Natural killer cell (primary cell): ENCODE measurements at regions not wholly inside any gene's neighbourhood (a gene's known extent, or its start where the extent isn't known, plus 50 kb on each side); places are given as distances from the start of the nearest gene placed in this dataset.

ENCODE experiments used
- ATAC-seq, 3 donors: fragments of 150-1000 bp in 2 of 3; fragments of 200-7000 bp in 1 of 3; cut with Tn5 transposase; 1 replicate in 1 of 3; 2 replicates in 2 of 3; pipeline ENCODE4 v1.10.0; 2021; ENCODE audit warnings: mild to moderate bottlenecking in 2 of 3, moderate library complexity in 2 of 3
- DNase-seq, 2 donors: peaks; one replicate each; pipeline versions ENCODE4 v3.0.0 to v3.0.0-alpha.2; 2013 to 2021; ENCODE audit warnings: mixed read lengths in 1 of 2
- H3K27ac ChIP-seq: one replicate; pipeline ENCODE4 v1.5.1; 2013; ENCODE audit warnings: mild to moderate bottlenecking, low read length
- H3K27me3 ChIP-seq: one replicate; pipeline ENCODE4 v1.6.1; 2013; ENCODE audit warnings: low read length; ENCODE audit not compliant: control insufficient read depth, insufficient read depth
- H3K36me3 ChIP-seq: one replicate; pipeline ENCODE4 v1.6.1; 2013; ENCODE audit warnings: low read length; ENCODE audit not compliant: control insufficient read depth, insufficient read depth
- H3K4me1 ChIP-seq: one replicate; pipeline ENCODE4 v1.6.1; 2013; ENCODE audit warnings: low read length; ENCODE audit not compliant: control insufficient read depth, insufficient read depth
- H3K4me3 ChIP-seq: one replicate; pipeline ENCODE4 v1.5.1; 2013; ENCODE audit warnings: low read length
- H3K9me3 ChIP-seq: one replicate; pipeline ENCODE4 v1.6.1; 2013; ENCODE audit warnings: low read length; ENCODE audit not compliant: control insufficient read depth, insufficient read depth
- H3K27ac Mint-ChIP-seq, 2 donors: one replicate each; pipeline ENCODE4 v1.8.0; 2022; ENCODE audit warnings: mild to moderate bottlenecking in 2 of 2, mixed read lengths in 2 of 2, moderate library complexity in 1 of 2
- H3K27me3 Mint-ChIP-seq, 2 donors: one replicate each; pipeline ENCODE4 v1.8.0; 2022; ENCODE audit warnings: low read depth in 2 of 2, mixed read lengths in 2 of 2
- H3K36me3 Mint-ChIP-seq: one replicate; pipeline ENCODE4 v1.8.0; 2022; ENCODE audit warnings: mixed read lengths
- H3K4me1 Mint-ChIP-seq, 2 donors: one replicate each; pipeline ENCODE4 v1.8.0; 2022; ENCODE audit warnings: mixed read lengths in 2 of 2
- H3K4me3 Mint-ChIP-seq: one replicate; pipeline ENCODE4 v1.8.0; 2022; ENCODE audit warnings: mild to moderate bottlenecking, moderate library complexity, mixed read lengths
- H3K9me3 Mint-ChIP-seq, 2 donors: one replicate each; pipeline ENCODE4 v1.8.0; 2022; ENCODE audit warnings: mixed read lengths in 2 of 2
- WGBS: methylation state at CpG from one replicate; pipeline ENCODE4 v1.1.7; 2013; ENCODE audit warnings: missing lambda C conversion rate; ENCODE audit not compliant: insufficient coverage; 5-methylcytosine and 5-hydroxymethylcytosine counted together
- intact Hi-C: fragments of 100-400 bp; cut with micrococcal nuclease; formaldehyde crosslinking; loops from one replicate; pipeline ENCODE4 v1.14.2; 2022
- TF ChIP-seq, protein P1 (sequence below): fragments of 200-600 bp; IDR thresholded peaks from one replicate; pipeline ENCODE4 v1.8.0; 2022; ENCODE audit warnings: antibody characterized with exemption

DNA sequence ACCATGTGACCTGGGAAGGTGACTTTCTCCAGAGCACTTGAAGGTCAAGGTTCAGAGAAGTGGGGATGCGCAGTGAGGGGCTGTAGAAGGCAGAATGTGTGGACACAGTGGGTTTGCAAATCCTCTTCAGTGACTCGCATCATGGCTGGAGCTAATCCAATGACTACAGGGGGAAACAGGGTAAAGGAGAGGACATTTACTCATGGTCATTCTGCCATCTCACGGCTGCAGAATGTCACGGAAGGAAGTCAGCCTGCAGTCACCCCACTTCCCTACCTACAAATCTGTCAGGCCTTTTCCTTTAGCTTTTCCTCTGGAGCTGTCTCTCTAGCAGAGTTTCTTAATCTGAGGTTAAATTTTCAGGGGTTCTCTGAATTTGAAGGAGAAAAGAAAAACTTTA, 337.6 kb downstream of the CDC5L start:
- no peaks in the 10 kb centered on the region for H3K9me3 Mint-ChIP-seq
- ATAC-seq (no peak), DNase-seq (no peak)
- intact Hi-C loops = no loop called here
- H3K4me3 Mint-ChIP-seq = no peak overlapping the region
- H3K27ac Mint-ChIP-seq = no peak overlapping the region
- 53% methylated on average over 4 of the region's 4 CpGs for WGBS
- Histone ChIP-seq H3K36me3 (no peaks in the 10 kb centered on the region), H3K27me3 (no peaks in the 10 kb centered on the region), H3K27ac (no peak overlapping the region), H3K4me3 (no peak overlapping the region), H3K9me3 (no peaks in the 10 kb centered on the region), H3K4me1 (no peaks in the 10 kb centered on the region)
- peaks cover 0 to 3% of the 10 kb centered on the region in 2 donors for H3K27me3 Mint-ChIP-seq
- H3K36me3 Mint-ChIP-seq = no peaks in the 10 kb centered on the region
- H3K4me1 Mint-ChIP-seq = no peaks in the 10 kb centered on the region
- TF ChIP-seq, protein P1, sequence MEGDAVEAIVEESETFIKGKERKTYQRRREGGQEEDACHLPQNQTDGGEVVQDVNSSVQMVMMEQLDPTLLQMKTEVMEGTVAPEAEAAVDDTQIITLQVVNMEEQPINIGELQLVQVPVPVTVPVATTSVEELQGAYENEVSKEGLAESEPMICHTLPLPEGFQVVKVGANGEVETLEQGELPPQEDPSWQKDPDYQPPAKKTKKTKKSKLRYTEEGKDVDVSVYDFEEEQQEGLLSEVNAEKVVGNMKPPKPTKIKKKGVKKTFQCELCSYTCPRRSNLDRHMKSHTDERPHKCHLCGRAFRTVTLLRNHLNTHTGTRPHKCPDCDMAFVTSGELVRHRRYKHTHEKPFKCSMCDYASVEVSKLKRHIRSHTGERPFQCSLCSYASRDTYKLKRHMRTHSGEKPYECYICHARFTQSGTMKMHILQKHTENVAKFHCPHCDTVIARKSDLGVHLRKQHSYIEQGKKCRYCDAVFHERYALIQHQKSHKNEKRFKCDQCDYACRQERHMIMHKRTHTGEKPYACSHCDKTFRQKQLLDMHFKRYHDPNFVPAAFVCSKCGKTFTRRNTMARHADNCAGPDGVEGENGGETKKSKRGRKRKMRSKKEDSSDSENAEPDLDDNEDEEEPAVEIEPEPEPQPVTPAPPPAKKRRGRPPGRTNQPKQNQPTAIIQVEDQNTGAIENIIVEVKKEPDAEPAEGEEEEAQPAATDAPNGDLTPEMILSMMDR = no peak

DNA sequence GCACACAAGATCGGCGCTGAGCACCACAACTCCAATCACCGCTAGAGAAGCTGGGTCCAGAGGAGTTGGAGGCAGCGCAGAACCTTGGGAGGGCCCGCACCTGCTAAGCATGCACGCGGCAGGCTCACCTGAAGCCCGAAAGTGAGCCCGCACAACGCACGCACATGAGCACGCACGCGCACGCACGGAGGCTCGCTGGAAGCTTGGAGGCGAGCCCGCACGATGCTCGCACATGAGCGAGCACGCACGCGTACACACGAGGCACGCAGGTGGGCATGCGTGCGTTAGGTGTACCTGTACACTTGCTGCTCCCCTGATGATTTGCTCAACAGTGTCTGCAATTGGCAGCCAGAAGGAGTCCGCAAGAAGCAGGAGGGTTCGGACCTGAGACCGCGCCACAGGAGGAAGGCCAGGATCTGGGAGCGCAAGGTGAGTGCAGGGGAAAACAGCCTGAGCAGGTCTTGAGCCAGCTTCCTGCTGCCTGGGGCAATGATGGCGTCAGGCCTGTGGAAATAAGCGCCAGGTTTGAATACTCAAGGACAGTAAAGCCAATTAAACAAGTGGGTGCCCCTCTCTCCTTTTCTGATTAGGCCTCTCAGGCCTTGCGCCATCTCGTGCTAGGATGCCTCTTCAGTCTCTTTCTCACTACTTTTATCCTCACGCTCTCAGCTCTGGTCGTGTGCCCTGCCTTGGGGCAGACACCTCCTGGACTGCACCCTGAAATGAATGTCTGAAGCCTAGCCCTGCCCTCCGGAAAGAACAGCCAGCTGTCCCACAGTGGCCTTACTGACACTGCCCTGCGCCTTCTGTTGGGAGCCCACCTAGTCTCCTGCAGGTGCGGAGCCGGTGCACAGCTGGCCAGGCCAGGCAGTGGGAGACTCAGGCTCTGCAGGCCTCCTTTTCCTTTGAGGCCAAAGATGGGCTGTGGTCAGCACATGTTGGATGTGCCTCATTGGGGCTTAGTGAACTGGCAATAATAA, 340.4 kb downstream of the CDC5L start:
- 97% methylated on average over 44 of the region's 44 CpGs for WGBS
- intact Hi-C loops = no loop called here
- Mint-ChIP-seq H3K36me3 (no peaks in the 10 kb centered on the region), H3K4me3 (no peak overlapping the region), H3K4me1 (no peaks in the 10 kb centered on the region), H3K27ac (no peak overlapping the region), H3K9me3 (no peaks in the 10 kb centered on the region), H3K27me3 (peaks cover 0 to 3% of the 10 kb centered on the region in 2 donors)
- Histone ChIP-seq H3K36me3 (no peaks in the 10 kb centered on the region), H3K27ac (no peak overlapping the region), H3K27me3 (no peaks in the 10 kb centered on the region), H3K4me3 (no peak overlapping the region), H3K4me1 (no peaks in the 10 kb centered on the region), H3K9me3 (no peaks in the 10 kb centered on the region)
- no peak for ATAC-seq
- DNase-seq = no peak
- TF ChIP-seq, protein P1 = no peak

DNA sequence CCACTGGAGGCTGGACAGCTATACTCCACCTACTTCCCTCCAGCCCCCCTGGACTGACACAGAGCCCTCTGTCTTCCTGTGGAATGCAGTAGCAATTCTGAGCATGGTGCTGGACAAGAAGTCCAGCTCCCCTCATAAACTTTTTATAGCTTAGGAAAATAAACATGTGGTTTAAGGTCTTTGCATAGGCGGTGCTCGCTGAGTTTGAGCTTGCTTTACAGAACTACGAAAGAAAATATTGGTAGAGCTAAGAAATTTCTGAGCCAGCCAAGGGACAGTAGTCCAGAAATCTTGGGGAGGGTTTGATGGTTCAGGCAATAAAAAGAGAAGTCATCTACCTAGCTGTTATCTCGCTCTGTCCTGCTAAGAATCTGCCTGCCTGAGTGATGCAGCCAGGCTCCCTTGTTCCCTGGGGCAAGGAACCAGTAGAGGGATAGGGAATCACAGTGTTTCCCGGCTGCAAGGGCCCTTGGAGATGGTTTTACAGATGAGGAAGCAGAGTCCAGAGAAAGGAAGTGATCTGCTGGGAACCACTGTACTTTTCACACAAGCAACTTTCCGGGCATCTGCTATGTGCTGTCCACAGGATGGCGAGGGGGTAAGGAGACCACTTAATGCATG, 343.4 kb downstream of the CDC5L start:
- Histone ChIP-seq H3K9me3 (no peaks in the 10 kb centered on the region), H3K4me1 (no peaks in the 10 kb centered on the region), H3K27me3 (no peaks in the 10 kb centered on the region), H3K36me3 (no peaks in the 10 kb centered on the region), H3K27ac (no peak overlapping the region), H3K4me3 (no peak overlapping the region)
- H3K36me3 Mint-ChIP-seq = no peaks in the 10 kb centered on the region
- intact Hi-C loops = no loop called here
- DNase-seq (no peak), ATAC-seq (no peak)
- no peak overlapping the region for H3K4me3 Mint-ChIP-seq
- no peaks in the 10 kb centered on the region for H3K9me3 Mint-ChIP-seq
- H3K27me3 Mint-ChIP-seq = peaks cover 0 to 3% of the 10 kb centered on the region in 2 donors
- no peaks in the 10 kb centered on the region for H3K4me1 Mint-ChIP-seq
- TF ChIP-seq, protein P1 = no peak
- no peak overlapping the region for H3K27ac Mint-ChIP-seq
- WGBS = 74% methylated on average over 7 of the region's 7 CpGs
